ENCODE measurements at regions not wholly inside any gene's neighbourhood (a gene's known extent, or its start where the extent isn't known, plus 50 kb on each side); places are given as distances from the start of the nearest gene placed in this dataset.

GRCh38 chr10:44743535-44743934 is 167.6 kb upstream of the TMEM72 start:
- no peak overlapping the region for H3K4me3 Mint-ChIP-seq (ENCODE audit: low read depth, unreplicated experiment)
- no peak overlapping the region for H3K27ac Mint-ChIP-seq (ENCODE audit: unreplicated experiment)
- DNase-seq: no peak
- peaks cover 10% of the 10 kb centered on the region for H3K27me3 Mint-ChIP-seq (ENCODE audit: unreplicated experiment)
- no peak for TF ChIP-seq CTCF (IDR thresholded peaks at IDR 0.05; ENCODE audit: unreplicated experiment)
- H3K36me3 Mint-ChIP-seq (ENCODE audit: insufficient read depth, unreplicated experiment): no peaks in the 10 kb centered on the region
- H3K9me3 Mint-ChIP-seq (ENCODE audit: low read depth, unreplicated experiment): no peaks in the 10 kb centered on the region
- intact Hi-C loops (cut with micrococcal nuclease; ENCODE audit: unreplicated experiment): no loop called here
- CTCF ChIA-PET: no interaction called here
- no TSS peak for BruUV-seq (replicated peaks)
- no peaks in the 10 kb centered on the region for H3K4me1 Mint-ChIP-seq (ENCODE audit: low read depth, unreplicated experiment)

DNA sequence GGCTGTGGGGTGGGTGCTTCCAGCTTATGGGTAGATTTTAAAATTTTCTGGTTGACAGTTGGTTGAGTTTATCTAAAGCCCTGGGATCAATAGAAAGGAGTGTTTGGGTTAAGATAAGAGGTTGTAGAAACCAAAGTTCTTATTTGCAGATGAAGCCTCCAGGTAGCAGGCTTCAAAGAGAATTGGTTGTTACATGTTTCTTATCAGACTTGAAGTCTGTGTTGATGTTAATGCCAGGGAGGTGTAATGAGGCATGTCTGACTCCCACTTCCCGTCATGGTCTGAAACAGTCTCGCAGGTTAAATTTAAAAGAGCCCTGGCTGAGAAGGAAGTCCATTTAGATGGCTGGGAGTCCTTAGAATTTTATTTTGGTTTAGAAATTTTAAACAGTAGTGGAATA is 165.2 kb upstream of the TMEM72 start:
- Mint-ChIP-seq H3K4me1 (ENCODE audit: low read depth, unreplicated experiment) (no peaks in the 10 kb centered on the region), H3K27ac (ENCODE audit: unreplicated experiment) (no peak overlapping the region), H3K9me3 (ENCODE audit: low read depth, unreplicated experiment) (no peaks in the 10 kb centered on the region), H3K4me3 (ENCODE audit: low read depth, unreplicated experiment) (no peak overlapping the region), H3K36me3 (ENCODE audit: insufficient read depth, unreplicated experiment) (no peaks in the 10 kb centered on the region), H3K27me3 (ENCODE audit: unreplicated experiment) (peaks cover 23% of the 10 kb centered on the region)
- CTCF ChIA-PET: no interaction called here
- intact Hi-C loops (cut with micrococcal nuclease; ENCODE audit: unreplicated experiment): no loop called here
- no TSS peak for BruUV-seq (replicated peaks)
- no peak for DNase-seq
- no peak for TF ChIP-seq CTCF (IDR thresholded peaks at IDR 0.05; ENCODE audit: unreplicated experiment)

DNA sequence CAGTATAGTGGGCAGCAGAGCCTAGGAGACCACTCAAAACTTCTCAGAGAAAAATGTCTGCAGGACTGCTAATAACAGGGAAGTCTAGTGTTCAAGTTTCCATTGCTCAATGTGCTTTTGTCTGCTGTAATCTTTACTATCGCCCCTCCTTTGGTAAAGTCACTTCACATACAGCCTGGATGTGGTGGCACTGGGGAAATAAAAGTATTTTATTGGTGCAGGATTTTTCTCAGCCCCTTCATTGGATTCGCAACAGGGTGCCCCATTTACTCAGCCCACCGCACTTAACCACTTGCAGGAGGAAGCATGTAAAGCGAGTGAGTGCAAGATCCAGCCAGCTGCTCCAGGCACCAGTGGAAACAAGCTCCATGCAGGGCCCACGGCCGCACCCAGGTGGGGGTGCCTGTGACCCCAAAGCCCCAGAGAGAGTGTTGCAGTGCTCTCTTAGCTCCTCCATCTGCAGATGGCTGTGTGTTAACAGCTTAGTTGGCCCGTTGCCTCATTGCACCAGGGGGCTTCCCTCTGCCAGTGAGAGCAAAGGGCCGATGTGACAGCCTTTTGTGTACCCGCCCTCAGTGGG is 163.5 kb upstream of the TMEM72 start:
- Mint-ChIP-seq H3K36me3 (ENCODE audit: insufficient read depth, unreplicated experiment) (no peaks in the 10 kb centered on the region), H3K27me3 (ENCODE audit: unreplicated experiment) (peaks cover 23% of the 10 kb centered on the region), H3K4me3 (ENCODE audit: low read depth, unreplicated experiment) (no peak overlapping the region), H3K4me1 (ENCODE audit: low read depth, unreplicated experiment) (peaks cover 5% of the 10 kb centered on the region), H3K27ac (ENCODE audit: unreplicated experiment) (no peak overlapping the region), H3K9me3 (ENCODE audit: low read depth, unreplicated experiment) (no peaks in the 10 kb centered on the region)
- CTCF ChIA-PET: no interaction called here
- intact Hi-C loops (cut with micrococcal nuclease; ENCODE audit: unreplicated experiment): no loop called here
- BruUV-seq (replicated peaks): no TSS peak
- TF ChIP-seq CTCF (IDR thresholded peaks at IDR 0.05; ENCODE audit: unreplicated experiment): no peak
- no peak for DNase-seq

DNA sequence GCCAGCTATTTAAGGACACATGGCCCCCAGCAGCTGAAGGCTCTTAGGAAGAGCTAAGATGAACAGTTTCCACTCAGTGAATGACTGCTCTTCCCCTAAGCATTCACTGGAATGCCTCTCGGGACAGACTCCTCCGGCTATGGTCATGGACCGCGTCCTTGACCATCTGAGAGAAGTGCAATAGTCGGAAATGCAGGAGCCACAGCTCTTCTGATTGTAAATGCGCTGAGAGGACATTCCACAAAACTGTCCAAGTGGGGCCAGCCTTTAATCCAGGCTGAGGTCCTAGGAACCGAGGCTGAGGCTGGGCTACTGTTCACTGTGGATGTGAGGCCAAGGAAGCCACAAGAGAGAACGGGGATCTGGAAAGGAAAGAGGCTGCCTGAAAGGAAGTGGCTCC is 162.0 kb upstream of the TMEM72 start:
- BruUV-seq (replicated peaks): no TSS peak

More for the DNA sequence above, 162.0 kb upstream of the TMEM72 start:
- DNase-seq: no peak
- CTCF ChIA-PET: no interaction called here
- Mint-ChIP-seq H3K27ac (ENCODE audit: unreplicated experiment) (no peak overlapping the region), H3K9me3 (ENCODE audit: low read depth, unreplicated experiment) (no peaks in the 10 kb centered on the region), H3K4me1 (ENCODE audit: low read depth, unreplicated experiment) (peaks cover 18% of the 10 kb centered on the region), H3K4me3 (ENCODE audit: low read depth, unreplicated experiment) (no peak overlapping the region), H3K27me3 (ENCODE audit: unreplicated experiment) (peaks cover 23% of the 10 kb centered on the region), H3K36me3 (ENCODE audit: insufficient read depth, unreplicated experiment) (no peaks in the 10 kb centered on the region)
- intact Hi-C loops (cut with micrococcal nuclease; ENCODE audit: unreplicated experiment): no loop called here
- TF ChIP-seq CTCF (IDR thresholded peaks at IDR 0.05; ENCODE audit: unreplicated experiment): no peak

All from Calu3 (cell line).